ENCODE measurements at regions not wholly inside any gene's neighbourhood (a gene's known extent, or its start where the extent isn't known, plus 50 kb on each side); places are given as distances from the start of the nearest gene placed in this dataset.
"Not testable (repeated sequence)": the region's sequence is repeated elsewhere in the genome, so short reads cannot be mapped to it uniquely, and the experiment has no call there.

DNA sequence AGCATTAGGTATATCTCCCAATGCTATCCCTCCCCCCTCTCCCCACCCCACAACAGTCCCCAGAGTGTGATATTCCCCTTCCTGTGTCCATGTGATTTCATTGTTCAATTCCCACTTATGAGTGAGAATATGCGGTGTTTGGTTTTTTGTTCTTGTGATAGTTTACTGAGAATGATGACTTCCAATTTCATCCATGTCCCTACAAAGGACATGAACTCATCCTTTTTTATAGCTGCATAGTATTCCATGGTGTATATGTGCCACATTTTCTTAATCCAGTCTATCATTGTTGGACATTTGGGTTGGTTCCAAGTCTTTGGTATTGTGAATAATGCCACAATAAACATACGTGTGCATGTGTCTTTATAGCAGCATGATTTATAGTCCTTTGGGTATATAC is 194.6 kb upstream of the WSB1 start:
- FAIRE-seq: not testable (repeated sequence)

GRCh38 chr17:27104605-27105221 is 189.2 kb upstream of the WSB1 start:
- not testable (repeated sequence) for FAIRE-seq

DNA sequence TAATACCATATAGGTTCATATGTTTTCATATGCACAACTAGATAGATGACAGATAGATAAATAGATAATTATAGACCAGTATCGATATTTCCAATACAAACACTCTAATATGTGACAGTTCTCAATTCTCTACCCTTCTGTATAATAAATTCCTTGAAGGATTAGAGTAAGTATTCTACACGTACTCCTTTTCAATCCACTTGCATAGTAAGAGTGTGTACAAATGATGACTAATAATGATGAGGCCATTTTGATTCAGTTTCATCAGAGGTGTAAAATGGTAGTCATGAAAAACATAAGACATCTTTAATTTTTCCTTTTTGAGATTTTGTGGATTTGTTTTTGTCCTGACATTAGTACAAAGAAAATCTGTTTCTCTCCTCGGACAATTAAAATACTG is 188.3 kb upstream of the WSB1 start:
- FAIRE-seq: no peak

DNA sequence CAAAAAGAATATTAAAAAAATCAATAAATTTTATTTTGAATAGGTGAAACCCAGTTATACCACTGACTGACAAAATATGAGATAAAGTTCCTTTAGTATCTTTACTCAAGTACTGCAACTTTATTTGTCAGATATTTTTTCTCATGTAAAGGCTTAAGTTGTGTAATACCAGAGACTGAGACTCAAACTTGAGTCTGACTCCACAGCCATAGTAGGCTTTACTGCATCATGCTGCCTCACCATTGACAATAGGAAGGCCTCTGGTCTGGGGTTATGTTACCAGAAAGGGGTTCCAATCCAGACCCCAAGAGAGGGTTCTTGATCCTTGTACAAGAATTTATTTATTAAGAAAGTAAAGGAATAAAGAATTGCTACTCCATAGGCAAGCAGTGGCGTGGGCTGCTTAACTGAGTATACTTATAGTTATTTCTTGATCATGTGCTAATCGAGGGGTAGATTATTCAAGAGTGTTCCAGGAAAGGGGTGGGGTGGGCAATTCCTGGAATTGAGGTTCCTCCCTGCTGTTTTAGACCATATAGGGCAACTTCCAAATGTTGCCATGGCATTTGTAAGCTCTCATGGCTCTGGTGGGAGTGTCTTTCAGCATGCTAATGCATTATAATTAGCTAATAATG is 187.4 kb upstream of the WSB1 start:
- no peak for FAIRE-seq

DNA sequence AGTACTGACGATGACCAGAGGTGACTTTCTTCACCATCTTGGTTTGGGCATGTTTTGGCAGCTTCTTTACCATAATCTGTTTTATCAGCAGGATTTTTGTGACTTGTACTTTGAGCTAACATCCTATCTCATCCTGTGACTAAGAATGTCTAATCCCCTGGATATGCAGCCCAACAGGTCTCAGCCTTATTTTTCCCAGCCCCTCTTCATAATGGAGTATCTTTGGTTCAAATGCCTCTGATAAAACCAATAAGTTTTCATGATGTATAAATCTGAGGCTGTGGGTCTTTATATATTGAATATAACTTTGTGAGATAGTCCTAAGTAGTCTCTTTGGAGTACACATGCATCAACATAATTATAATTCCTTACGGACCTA is 186.9 kb upstream of the WSB1 start:
- no peak for FAIRE-seq

GRCh38 chr17:27107386-27108328 is 186.3 kb upstream of the WSB1 start:
- not testable (repeated sequence) for FAIRE-seq

- no peak for FAIRE-seq
Observed at GRCh38 chr17:27109346-27109745, 184.6 kb upstream of the WSB1 start.

DNA sequence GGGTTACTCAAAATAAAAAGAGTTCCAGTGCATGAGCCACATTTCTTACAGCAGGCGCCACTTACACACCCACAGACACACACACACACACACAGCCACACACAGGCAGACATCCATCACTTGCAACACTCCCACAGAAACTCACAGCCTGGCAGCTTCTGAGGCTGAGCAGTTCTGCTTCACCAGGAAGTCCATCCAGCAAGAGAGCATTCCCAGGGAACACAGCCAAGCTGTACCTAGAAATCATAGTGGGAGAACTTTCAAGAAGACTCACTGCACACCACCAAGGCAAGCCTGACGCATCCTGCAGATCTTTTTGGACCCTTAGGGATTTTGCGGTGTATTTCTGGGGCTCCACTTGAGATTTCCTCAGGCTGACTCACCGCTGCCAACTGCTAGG is 140.9 kb upstream of the WSB1 start:
- no peak for FAIRE-seq

DNA sequence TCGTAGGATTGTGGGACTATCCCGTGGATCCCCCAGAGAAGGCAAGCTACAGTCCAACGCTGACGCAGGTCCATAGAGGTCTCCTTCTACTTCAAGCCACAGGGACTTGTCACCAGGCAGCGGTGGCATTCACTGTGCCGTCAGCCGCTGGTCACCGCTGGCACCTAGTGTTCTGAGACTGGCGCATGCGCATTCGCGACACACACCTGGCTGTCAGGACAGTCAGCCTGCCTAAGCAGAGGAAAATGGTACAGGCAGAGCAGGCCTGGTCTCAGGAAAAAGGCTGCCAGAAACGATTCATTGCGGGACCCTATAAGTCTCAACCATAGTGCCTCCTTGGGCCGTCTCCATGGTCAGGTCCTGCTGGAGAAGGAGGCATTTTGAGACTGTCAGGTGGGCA is 138.0 kb upstream of the WSB1 start:
- no peak for FAIRE-seq

GRCh38 chr17:27157297-27157696 is 136.6 kb upstream of the WSB1 start:
- no peak for FAIRE-seq

DNA sequence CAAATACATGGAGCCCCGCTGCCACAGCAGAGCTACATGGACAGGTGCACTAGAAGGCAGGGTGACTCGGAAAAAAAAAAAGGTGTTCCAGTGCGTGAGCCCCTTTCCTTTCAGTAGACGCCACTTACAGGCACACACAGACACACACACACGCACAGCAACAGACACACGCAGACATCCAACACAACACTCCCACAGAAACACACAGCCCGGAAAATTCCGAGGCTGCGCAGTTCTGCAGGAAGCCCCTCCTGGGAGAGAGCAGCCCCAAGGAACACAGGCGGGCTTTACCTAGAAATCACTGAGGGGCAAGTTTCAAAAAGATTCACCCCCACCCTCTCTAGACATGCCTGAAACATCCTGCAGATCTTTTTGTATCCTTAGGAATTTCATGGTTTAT is 136.0 kb upstream of the WSB1 start:
- no peak for FAIRE-seq

GRCh38 chr17:27158382-27158781 is 135.5 kb upstream of the WSB1 start:
- FAIRE-seq: no peak

- FAIRE-seq: no peak
Observed at GRCh38 chr17:27180322-27180721, 113.6 kb upstream of the WSB1 start.

GRCh38 chr17:27181379-27181925 is 112.5 kb upstream of the WSB1 start:
- FAIRE-seq: not testable (repeated sequence)

- FAIRE-seq: no peak
Observed at GRCh38 chr17:27181935-27182334, 112.0 kb upstream of the WSB1 start.

DNA sequence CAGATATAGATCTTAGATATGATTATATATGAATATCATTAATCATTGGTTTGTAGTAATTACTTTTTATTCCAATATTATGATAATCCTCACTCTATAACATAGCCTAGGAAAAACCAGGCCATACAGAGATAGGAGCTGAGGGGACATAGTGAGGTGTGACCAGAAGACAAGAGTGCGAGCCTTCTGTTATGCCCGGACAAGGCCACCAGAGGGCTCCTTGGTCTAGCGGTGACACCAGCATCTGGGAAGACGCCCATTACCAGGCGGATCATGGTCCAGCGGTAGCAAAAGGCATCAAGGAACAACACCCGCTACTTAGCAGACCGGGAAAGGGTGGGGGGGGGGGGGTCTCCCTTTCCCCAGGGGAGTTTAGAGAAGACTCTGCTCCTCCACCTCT is 96.4 kb upstream of the WSB1 start:
- not testable (repeated sequence) for FAIRE-seq

- FAIRE-seq: no peak
Observed at GRCh38 chr17:27199948-27200347, 94.0 kb upstream of the WSB1 start.

DNA sequence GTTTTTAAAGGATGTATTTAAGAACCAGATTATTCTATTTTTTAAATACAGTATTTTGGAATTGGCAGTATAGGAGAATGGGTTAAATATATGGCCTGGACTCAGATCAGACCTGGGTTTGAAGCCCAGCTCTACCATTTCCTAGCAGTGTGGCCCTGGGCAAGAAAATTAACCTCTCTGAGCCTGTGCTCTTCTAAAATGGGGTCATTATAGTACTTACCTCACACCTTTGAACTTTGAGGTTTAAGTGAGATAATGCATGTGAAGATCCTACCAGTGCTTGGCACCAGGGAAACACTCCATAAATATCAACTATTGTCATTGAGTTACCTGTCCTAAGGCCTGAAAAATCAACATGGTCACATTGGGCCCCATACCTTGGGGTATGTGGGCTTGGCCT is 93.4 kb upstream of the WSB1 start:
- FAIRE-seq: no peak

DNA sequence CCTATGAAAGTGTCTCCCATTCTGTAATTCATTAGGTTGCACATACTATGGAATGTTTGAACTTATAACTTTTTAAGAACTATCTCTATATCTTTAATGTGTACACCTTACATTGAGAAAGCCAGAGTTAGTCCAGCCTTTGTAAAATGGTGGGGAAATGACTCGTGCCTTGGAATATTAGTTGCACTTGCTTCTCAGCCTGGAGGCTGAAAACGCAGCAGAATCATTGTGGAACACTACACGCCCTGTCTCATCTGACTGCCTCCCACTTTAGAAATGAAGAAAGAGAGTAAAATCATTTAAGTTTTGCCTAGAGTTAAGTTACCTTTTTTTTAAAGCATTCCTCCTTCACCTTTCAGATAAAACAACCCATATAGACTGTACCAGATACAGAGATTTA is 90.7 kb upstream of the WSB1 start:
- no peak for FAIRE-seq

DNA sequence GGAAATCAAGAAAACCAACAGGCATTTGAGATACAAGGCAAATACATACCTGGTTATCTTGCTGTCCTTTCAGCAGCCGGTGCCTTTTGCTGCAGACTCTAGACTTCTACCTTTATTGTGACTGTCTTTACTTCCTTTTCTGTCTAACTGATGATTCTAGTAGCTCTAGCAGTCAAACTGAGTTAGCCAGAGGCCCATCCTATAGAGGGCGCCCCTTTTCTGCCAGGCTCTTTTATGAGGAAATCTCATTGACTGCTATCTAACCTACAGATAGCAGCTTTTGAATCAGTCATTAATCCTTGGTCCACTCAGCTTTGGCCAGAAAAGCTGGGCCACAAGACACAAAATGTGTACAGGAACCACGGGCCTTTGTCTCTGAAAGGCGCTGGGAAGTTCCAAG is 87.5 kb upstream of the WSB1 start:
- FAIRE-seq: no peak

- no peak for FAIRE-seq
Observed at GRCh38 chr17:27207073-27207513, 86.8 kb upstream of the WSB1 start.

GRCh38 chr17:27208370-27208769 is 85.5 kb upstream of the WSB1 start:
- not testable (repeated sequence) for FAIRE-seq

- FAIRE-seq: no peak
Observed at GRCh38 chr17:27209316-27209715, 84.6 kb upstream of the WSB1 start.

DNA sequence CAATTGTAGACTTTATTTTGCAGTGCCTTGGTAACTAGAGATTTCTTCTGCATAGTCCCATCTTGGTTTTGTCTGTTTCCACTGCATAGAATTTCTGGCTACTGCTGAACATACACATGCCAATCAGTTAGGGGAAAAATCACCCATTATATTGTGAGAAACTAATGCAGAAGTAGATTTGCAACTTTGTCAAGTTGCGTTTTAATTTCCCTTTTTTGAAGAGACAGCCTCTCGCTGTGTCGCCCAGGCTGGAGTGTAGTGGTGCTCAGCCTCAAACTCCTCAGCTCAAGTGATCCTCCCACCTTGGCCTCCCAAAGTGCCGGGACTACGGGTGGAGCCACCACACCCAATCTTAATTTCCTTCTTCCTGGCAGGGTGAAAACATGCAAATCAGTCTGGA is 83.1 kb upstream of the WSB1 start:
- not testable (repeated sequence) for FAIRE-seq

Data from G401.6 (cell line).